ENCODE measurements at regions not wholly inside any gene's neighbourhood (a gene's known extent, or its start where the extent isn't known, plus 50 kb on each side); places are given as distances from the start of the nearest gene placed in this dataset.
"Not testable (repeated sequence)": the region's sequence is repeated elsewhere in the genome, so short reads cannot be mapped to it uniquely, and the experiment has no call there.

GRCh38 chr12:9481289-9481688 is 126.4 kb downstream of the KLRB1 start:
- H3K9ac ChIP-seq (ENCODE audit: low read depth in 1 of 2, low read length in 2 of 2); DNase-seq (ENCODE audit: low spot score); H3K9me3 ChIP-seq (ENCODE audit: control insufficient read depth in 4 of 4, low read length in 3 of 4); H3K27me3 ChIP-seq (ENCODE audit: control insufficient read depth in 4 of 4, insufficient read depth in 4 of 4, low read length in 3 of 4); H3K27ac ChIP-seq (ENCODE audit: low read depth in 1 of 2, low read length in 2 of 2); H3K36me3 ChIP-seq (ENCODE audit: control insufficient read depth in 4 of 4, insufficient read depth in 3 of 4, low read depth in 1 of 4, low read length in 3 of 4); H3K4me3 ChIP-seq (ENCODE audit: low read depth in 1 of 3, low read length in 3 of 3); H3K4me1 ChIP-seq (ENCODE audit: control insufficient read depth in 4 of 4, insufficient read depth in 4 of 4, low read length in 3 of 4): not testable (repeated sequence)
- 95% methylated on average over 3 of the region's 3 CpGs for WGBS

DNA sequence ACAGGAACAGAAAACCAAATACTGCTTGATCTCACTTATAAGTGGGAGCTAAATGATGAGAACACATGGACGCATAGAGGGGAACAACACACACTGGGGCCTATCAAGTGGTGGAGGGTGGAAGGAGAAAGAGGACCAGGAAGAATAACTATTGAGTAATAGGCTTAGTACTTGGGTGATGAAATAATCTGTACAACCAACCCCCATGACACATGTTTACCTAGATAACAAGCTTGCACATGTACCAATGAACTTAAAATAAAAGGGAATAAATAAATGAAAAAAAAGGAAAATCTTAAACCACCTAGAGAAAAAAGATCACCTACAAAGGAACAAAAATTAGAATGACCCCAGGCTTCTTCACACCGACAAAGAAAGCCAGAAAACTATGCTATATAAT is 133.5 kb downstream of the KLRB1 start:
- not testable (repeated sequence) for H3K4me1 ChIP-seq (ENCODE audit: control insufficient read depth in 4 of 4, insufficient read depth in 4 of 4, low read length in 3 of 4); H3K9me3 ChIP-seq (ENCODE audit: control insufficient read depth in 4 of 4, low read length in 3 of 4); H3K27ac ChIP-seq (ENCODE audit: low read depth in 1 of 2, low read length in 2 of 2); H3K27me3 ChIP-seq (ENCODE audit: control insufficient read depth in 4 of 4, insufficient read depth in 4 of 4, low read length in 3 of 4); DNase-seq (ENCODE audit: low spot score); H3K9ac ChIP-seq (ENCODE audit: low read depth in 1 of 2, low read length in 2 of 2); H3K36me3 ChIP-seq (ENCODE audit: control insufficient read depth in 4 of 4, insufficient read depth in 3 of 4, low read depth in 1 of 4, low read length in 3 of 4); H3K4me3 ChIP-seq (ENCODE audit: low read depth in 1 of 3, low read length in 3 of 3)
- WGBS = 91% methylated on average over 2 of the region's 2 CpGs

DNA sequence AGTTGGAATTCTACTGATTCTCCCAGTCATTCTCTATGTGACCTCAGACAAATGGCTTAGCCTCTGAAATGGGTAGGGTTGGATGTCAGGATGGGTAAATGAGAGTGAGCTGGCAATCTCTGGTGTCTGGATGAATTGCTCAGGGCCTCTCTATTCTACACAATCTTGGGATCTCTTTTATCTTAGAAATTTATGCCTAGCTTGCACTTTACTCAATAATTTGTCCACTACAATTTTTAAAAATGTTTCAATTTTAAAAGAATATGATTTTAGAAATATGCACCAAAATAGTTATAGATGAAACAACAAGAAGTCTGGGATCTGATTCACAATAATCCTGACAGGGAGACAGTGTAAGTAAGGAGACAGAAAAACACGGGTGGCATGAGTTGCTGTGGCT is 134.1 kb downstream of the KLRB1 start:
- not testable (repeated sequence) for H3K27ac ChIP-seq (ENCODE audit: low read depth in 1 of 2, low read length in 2 of 2); DNase-seq (ENCODE audit: low spot score); H3K27me3 ChIP-seq (ENCODE audit: control insufficient read depth in 4 of 4, insufficient read depth in 4 of 4, low read length in 3 of 4); H3K36me3 ChIP-seq (ENCODE audit: control insufficient read depth in 4 of 4, insufficient read depth in 3 of 4, low read depth in 1 of 4, low read length in 3 of 4); H3K4me1 ChIP-seq (ENCODE audit: control insufficient read depth in 4 of 4, insufficient read depth in 4 of 4, low read length in 3 of 4); H3K4me3 ChIP-seq (ENCODE audit: low read depth in 1 of 3, low read length in 3 of 3); H3K9me3 ChIP-seq (ENCODE audit: control insufficient read depth in 4 of 4, low read length in 3 of 4); H3K9ac ChIP-seq (ENCODE audit: low read depth in 1 of 2, low read length in 2 of 2)
- WGBS = 98% methylated on average over 1 of the region's 1 CpG

DNA sequence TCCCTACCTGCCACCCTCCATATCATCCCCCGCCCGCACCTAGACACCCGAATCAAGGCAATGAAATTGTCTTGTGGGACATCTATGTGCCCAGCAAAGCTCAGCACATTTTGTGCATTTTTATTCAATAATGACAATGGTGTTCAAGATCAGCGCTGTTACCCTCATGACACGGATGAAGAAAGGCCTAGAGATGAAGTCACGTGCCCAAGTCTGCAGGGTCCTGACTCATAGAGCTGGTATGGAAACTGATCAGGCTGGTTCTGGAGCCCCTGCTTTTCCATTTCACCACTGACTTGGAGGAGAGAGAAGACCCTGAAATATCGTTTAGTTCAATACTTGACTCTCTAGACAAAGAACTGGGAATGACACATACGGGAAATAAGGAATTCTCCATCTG is 136.2 kb downstream of the KLRB1 start:
- not testable (repeated sequence) for H3K9ac ChIP-seq (ENCODE audit: low read depth in 1 of 2, low read length in 2 of 2); H3K4me3 ChIP-seq (ENCODE audit: low read depth in 1 of 3, low read length in 3 of 3); DNase-seq (ENCODE audit: low spot score); H3K27me3 ChIP-seq (ENCODE audit: control insufficient read depth in 4 of 4, insufficient read depth in 4 of 4, low read length in 3 of 4); H3K36me3 ChIP-seq (ENCODE audit: control insufficient read depth in 4 of 4, insufficient read depth in 3 of 4, low read depth in 1 of 4, low read length in 3 of 4); H3K4me1 ChIP-seq (ENCODE audit: control insufficient read depth in 4 of 4, insufficient read depth in 4 of 4, low read length in 3 of 4); H3K9me3 ChIP-seq (ENCODE audit: control insufficient read depth in 4 of 4, low read length in 3 of 4); H3K27ac ChIP-seq (ENCODE audit: low read depth in 1 of 2, low read length in 2 of 2)
- WGBS = 98% methylated on average over 8 of the region's 8 CpGs

DNA sequence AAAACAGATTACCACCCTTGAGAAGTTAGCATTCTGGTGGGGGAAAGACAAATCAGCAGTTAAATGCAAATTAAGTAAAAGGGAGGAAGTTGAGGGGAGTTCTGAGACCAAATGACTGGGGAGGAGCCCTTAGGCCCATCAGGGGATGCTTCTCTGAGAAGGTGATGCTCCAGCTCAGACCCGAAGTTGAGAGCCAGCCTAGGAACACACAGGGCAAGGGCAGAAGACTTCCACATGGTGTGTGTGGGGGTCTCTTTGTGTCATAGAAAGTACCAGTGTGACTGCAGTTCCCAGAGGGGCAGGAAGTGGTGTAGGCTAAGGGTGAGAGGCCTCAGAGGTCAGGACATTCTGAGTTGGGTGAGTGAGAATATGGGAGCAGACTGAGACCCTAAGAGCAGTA is 137.3 kb downstream of the KLRB1 start:
- DNase-seq (ENCODE audit: low spot score); H3K4me3 ChIP-seq (ENCODE audit: low read depth in 1 of 3, low read length in 3 of 3); H3K27me3 ChIP-seq (ENCODE audit: control insufficient read depth in 4 of 4, insufficient read depth in 4 of 4, low read length in 3 of 4); H3K27ac ChIP-seq (ENCODE audit: low read depth in 1 of 2, low read length in 2 of 2); H3K9ac ChIP-seq (ENCODE audit: low read depth in 1 of 2, low read length in 2 of 2); H3K4me1 ChIP-seq (ENCODE audit: control insufficient read depth in 4 of 4, insufficient read depth in 4 of 4, low read length in 3 of 4); H3K36me3 ChIP-seq (ENCODE audit: control insufficient read depth in 4 of 4, insufficient read depth in 3 of 4, low read depth in 1 of 4, low read length in 3 of 4); H3K9me3 ChIP-seq (ENCODE audit: control insufficient read depth in 4 of 4, low read length in 3 of 4): not testable (repeated sequence)
- 90% methylated on average over 1 of the region's 1 CpG for WGBS

- WGBS = 89% methylated on average over 1 of the region's 1 CpG
Observed at GRCh38 chr12:9469956-9470355, 137.8 kb downstream of the KLRB1 start.

GRCh38 chr12:9469463-9469862 is 138.3 kb downstream of the KLRB1 start:
- not testable (repeated sequence) for H3K4me1 ChIP-seq (ENCODE audit: control insufficient read depth in 4 of 4, insufficient read depth in 4 of 4, low read length in 3 of 4); H3K27me3 ChIP-seq (ENCODE audit: control insufficient read depth in 4 of 4, insufficient read depth in 4 of 4, low read length in 3 of 4); DNase-seq (ENCODE audit: low spot score); H3K9ac ChIP-seq (ENCODE audit: low read depth in 1 of 2, low read length in 2 of 2); H3K36me3 ChIP-seq (ENCODE audit: control insufficient read depth in 4 of 4, insufficient read depth in 3 of 4, low read depth in 1 of 4, low read length in 3 of 4); H3K4me3 ChIP-seq (ENCODE audit: low read depth in 1 of 3, low read length in 3 of 3); H3K9me3 ChIP-seq (ENCODE audit: control insufficient read depth in 4 of 4, low read length in 3 of 4); H3K27ac ChIP-seq (ENCODE audit: low read depth in 1 of 2, low read length in 2 of 2)
- WGBS = 56% methylated on average over 2 of the region's 2 CpGs

More at GRCh38 chr12:9469956-9470355, 137.8 kb downstream of the KLRB1 start:
- not testable (repeated sequence) for H3K4me3 ChIP-seq (ENCODE audit: low read depth in 1 of 3, low read length in 3 of 3); H3K4me1 ChIP-seq (ENCODE audit: control insufficient read depth in 4 of 4, insufficient read depth in 4 of 4, low read length in 3 of 4); H3K9ac ChIP-seq (ENCODE audit: low read depth in 1 of 2, low read length in 2 of 2); H3K36me3 ChIP-seq (ENCODE audit: control insufficient read depth in 4 of 4, insufficient read depth in 3 of 4, low read depth in 1 of 4, low read length in 3 of 4); DNase-seq (ENCODE audit: low spot score); H3K27ac ChIP-seq (ENCODE audit: low read depth in 1 of 2, low read length in 2 of 2); H3K27me3 ChIP-seq (ENCODE audit: control insufficient read depth in 4 of 4, insufficient read depth in 4 of 4, low read length in 3 of 4); H3K9me3 ChIP-seq (ENCODE audit: control insufficient read depth in 4 of 4, low read length in 3 of 4)
